IPS-18c (cell line): ENCODE measurements at regions not wholly inside any gene's neighbourhood (a gene's known extent, or its start where the extent isn't known, plus 50 kb on each side); places are given as distances from the start of the nearest gene placed in this dataset.
"Not testable (repeated sequence)": the region's sequence is repeated elsewhere in the genome, so short reads cannot be mapped to it uniquely, and the experiment has no call there.

Experiments used
- H3K4me3 ChIP-seq: 2 replicates; pipeline ENCODE4 v1.7.0; 2013; ENCODE audit warnings: low read depth, mild to moderate bottlenecking, low read length, moderate library complexity; ENCODE audit not compliant: insufficient read depth
- H3K9me3 ChIP-seq: one replicate; pipeline ENCODE4 v1.6.1; 2013; ENCODE audit warnings: mild to moderate bottlenecking, low read length, moderate library complexity; ENCODE audit not compliant: control insufficient read depth, insufficient read depth

DNA sequence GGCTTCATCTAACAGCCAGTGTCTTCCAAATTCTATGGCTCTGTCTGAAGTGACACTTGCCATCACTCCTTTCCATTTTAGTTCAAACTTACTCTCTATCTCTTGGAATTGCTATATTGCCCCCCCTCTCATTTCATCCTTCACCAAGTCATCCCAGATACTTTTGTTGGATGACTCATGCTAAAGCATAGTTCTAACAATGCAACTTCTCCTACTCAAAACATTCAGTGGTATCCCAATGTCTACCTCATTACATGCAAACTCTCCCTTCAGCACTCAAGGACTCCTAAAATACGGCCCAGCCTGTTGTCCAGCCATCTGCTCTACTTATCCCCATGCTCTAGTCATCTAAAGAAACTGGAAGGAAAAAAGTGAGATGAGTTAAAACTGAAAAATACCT is 171.6 kb downstream of the RASEF start:
- Histone ChIP-seq H3K9me3 (no peaks in the 10 kb centered on the region), H3K4me3 (no peak overlapping the region)

DNA sequence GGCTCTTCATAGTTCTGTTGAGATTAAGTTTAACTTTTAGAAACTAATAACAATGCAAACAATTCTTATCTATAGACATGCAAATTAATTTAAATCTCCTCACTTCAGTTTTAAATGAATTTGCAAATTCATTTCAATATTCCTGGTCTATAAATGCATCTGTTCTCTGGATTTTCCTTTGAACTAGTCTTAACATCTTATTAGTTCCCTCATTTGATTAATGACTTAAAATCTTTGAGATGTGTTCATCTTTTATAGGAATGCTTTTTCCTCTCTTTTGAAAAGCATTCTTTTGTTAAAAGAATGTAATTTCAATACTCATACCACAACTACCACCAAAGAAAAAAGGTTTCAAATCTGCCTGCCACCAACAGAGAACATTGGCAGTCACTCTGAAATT is 169.4 kb downstream of the RASEF start:
- Histone ChIP-seq H3K4me3 (no peak overlapping the region), H3K9me3 (no peaks in the 10 kb centered on the region)

DNA sequence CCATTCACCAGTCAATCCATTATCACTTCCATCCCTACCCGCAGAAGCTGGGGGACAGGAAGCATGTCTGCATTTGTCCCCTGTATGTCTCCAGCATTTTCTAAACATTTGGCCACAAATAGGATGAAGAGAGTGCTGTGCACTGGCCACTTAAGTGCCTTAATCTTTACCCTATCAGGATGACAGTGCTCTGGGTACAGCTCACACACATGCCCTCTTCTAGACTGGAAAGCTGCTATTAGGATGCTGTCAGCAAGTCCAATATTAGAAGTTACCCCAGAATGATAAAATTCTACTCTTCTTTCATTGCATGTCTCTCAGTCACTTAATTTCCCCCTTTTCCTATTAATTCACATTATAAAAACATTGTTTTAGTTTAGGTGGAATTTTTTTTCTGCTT is 168.4 kb downstream of the RASEF start:
- no peaks in the 10 kb centered on the region for H3K9me3 ChIP-seq
- no peak overlapping the region for H3K4me3 ChIP-seq

DNA sequence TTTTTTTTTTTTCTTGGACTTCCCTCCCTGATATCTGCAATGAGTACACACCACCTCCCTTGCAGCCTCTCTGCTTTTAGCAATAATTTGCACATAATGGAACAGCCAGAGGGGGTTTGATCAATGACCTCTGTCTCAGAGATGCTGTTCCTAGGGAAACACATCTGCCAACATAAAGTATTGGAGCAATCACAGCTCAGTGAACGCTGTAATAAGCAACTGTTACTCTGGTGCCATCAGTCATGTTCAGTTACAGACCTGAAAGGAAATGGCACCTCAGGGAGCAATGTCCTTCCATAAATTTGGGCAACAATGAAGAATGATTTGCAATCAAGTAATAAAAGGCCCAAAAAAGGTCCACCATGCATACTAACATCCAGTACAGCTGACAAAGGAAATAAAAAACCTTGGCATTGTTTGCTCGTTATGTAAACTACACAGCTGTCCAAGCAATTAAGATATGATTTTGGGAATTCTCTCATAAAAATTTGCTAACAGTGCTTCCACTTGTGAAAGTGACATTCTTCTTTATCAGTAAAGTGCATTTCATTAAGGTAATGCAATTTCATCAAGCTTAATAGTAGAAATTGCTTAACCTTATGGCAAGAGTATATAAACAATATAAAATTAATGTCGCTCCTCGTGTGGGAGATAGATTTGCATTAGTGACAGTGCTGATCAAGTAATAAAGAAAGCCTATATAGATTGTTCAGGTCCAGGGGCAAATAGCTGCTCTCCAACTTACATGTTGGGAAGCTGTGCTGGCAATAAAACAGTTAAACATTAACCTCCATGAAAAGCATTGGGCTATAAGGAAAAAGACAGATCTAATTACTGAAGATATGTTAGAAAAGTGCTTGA is 167.8 kb downstream of the RASEF start:
- H3K4me3 ChIP-seq, result no peak overlapping the region
- H3K9me3 ChIP-seq, result no peaks in the 10 kb centered on the region

DNA sequence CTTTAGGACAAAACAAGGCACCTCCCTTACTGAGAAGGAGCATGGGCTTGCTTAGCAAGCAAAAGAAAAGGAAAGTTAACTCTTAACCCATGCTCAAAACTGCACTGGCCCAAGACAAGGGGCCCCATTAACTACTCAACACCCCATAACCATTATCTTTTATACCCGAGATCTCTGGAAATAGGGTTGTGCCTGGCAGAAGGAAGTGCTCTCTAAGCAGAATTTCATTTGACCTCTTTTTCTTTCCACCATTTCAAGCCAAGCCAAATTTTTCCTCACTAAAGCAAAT is 167.2 kb downstream of the RASEF start:
- Histone ChIP-seq H3K4me3 (no peak overlapping the region), H3K9me3 (no peaks in the 10 kb centered on the region)

DNA sequence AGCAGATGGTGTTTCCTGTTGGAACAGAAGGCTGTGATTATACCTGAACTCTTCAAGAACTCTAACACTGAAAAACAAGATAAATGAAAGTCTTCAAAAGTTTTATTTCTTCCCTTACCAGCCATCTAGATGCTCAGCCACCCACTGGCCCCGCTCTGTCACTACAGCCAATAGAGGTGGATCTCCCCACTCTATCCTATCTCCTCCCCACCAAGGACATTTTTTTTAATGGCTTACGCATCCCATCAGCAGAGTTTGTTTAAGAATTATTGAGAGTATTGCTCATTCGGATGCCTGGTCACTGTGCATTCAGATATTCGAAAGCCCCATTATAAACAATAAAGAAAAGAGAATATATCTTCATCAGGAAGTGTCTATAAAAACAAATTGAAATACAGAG is 159.4 kb downstream of the RASEF start:
- Histone ChIP-seq H3K4me3 (no peak overlapping the region), H3K9me3 (no peaks in the 10 kb centered on the region)

DNA sequence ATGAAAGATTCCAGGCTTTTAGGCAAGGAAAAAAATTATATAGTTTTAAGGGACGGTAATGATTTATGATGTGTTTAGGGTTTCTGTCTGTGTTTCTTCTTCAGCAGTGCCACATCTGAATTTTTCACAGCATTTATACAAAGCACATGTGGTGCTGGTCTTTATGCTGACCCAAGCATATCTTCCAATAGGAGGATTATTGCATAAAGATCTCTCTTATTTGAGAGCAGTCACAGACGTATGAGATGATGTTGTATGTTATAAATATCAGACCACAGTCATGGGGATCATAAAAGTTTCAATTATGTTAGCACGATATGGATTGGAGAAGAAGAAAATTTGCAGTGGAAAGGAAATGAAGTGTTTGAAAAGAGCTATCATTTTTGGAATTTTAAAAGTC is 150.9 kb downstream of the RASEF start:
- Histone ChIP-seq H3K4me3 (no peak overlapping the region), H3K9me3 (peaks cover 8% of the 10 kb centered on the region)

DNA sequence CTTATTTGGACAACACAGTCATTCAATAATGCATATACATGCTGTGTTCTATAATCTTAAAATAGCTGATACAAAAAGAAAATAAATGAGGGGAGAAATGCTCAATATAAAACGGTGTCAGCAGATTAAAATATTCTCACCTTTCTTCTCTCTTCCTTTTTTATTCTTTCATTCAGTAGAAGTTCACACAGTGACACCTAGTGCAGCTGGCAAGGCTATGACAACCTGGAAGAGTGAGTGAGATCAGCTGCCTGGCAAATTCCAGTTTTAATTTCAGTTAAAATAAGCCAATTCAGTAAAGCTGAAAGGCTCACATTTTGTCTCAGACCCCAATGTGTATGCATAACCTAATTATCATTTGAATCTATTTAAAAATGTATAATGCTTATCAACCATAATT is 150.3 kb downstream of the RASEF start:
- Histone ChIP-seq H3K4me3 (no peak overlapping the region), H3K9me3 (peaks cover 8% of the 10 kb centered on the region)

DNA sequence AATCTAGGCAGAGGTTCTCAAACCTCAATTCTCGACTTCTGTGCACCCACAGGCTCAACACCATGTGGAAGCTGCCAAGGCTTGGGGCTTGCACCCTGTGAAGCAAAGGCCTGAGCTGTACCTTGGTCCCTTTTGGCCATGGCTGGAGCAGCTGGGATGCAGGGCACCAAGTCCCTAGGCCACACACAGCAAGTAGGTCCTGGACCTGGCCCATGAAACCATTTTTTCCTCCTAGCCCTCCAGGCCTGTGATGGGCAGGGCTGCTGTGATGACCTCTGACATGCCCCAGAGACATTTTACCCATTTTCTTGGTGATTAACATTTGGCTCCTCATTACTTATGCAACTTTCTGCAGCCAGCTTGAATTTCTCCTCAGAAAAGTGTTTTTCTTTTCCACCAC is 146.7 kb downstream of the RASEF start:
- not testable (repeated sequence) for H3K9me3 ChIP-seq, H3K4me3 ChIP-seq

DNA sequence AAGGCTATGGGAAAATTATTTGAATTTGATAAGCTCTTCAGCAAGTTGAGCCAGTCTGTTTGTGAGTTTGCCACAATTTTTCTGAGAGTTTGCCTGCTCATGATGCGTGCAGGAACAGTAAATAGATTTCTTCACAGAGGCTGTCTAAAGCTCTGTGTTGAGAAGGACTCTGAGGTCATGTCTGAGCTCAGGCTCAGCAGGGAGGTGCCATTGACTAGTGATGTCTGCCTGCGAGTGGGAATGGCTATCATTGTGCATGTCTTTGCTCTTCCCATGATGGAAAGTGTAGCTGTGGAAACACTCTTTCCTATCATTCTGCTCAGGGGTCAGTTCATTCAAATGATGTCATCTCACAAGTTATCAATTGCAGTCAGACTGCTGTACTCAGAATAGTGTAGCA is 142.8 kb downstream of the RASEF start:
- H3K4me3 ChIP-seq, result no peak overlapping the region
- H3K9me3 ChIP-seq, result peaks cover 8% of the 10 kb centered on the region

DNA sequence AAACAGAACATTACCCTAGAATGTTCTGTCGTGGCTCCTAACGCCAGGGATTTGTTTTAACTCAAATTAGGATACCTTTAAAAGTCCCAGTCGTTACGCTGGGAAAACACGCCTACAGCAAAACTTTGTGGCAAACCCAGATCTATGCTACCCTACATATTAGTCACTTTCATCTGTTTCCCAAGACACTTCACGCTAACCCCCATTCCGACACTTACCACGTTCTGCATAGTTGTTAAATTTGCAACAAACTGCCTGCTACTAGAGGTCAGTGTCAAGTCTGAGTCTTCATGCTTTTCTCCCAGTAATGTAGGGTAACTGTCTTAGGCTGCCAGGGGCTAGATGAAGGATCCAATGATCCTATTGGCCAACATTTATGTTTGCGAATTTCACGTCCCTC is 140.3 kb downstream of the RASEF start:
- no peaks in the 10 kb centered on the region for H3K9me3 ChIP-seq
- no peak overlapping the region for H3K4me3 ChIP-seq

DNA sequence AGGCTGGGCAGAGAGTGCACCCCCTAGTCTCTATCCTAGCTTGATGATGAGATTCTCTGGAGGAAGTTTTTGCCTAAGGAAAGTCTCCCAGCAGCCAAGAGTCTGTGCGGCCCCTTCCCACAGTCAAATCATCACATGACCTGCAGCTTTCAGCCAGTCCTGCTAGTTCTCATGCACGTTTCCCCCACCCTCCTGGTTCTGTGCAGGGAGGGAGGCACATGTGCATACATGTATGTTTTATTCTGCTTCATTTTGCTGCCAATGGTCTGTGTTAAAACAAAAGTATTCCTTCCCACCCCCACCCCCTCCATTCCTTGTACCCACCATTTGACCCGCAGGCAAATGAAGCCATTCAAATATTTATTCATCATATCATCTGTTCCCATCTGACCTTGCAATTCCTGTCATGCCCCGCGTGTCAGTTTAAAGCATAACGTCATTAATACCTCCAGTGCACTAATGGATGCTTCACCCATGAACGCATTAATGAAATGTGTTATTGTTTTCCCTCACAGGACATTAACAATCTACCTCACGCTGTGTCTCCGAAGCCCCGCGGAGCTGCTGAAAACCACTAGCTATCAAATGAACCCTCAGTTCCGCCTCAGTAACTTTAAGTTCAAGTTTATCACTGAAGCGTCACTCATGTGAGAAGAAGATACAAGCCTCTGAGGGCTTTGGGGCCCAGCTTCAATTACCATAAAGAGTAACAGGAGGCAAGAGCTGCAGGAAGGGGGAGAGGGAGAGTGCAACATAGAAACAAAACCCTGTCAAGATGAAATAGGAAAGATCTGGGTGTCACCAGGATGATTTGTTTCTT is 139.6 kb downstream of the RASEF start:
- H3K4me3 ChIP-seq, result no peak overlapping the region
- H3K9me3 ChIP-seq, result no peaks in the 10 kb centered on the region

DNA sequence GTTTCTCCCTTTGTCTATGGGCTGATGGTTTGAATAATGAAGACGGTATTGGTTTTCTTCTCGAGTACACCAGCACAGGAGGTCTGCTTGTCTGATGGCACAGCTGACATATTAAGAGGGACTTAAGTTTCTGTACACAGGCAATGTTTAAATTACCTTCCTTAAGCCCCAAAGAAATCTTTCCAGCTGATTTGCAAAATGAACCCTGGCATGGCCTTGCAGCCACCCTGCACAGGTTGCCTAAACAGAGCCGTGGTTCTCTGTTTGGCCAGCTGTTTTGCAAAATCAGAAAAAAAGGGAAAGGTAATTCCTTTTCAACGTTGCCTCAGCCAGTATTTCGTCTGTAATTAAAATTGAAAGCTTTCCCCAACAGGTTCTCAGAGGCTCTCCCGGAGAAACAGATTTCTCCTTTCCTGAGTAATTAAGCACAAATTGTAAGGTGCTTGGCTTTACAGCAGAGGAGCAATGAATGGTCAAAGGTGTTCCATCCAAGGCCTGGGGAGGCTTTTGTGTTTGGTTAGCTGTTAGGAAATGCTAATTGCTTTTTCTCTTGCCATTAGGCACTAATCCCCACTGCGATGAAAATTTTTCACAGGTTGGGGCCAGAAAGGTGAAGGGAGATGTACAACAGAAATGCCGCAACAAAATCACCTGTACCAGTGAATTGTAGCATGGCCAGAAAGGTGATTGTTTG is 138.9 kb downstream of the RASEF start:
- no peaks in the 10 kb centered on the region for H3K9me3 ChIP-seq
- H3K4me3 ChIP-seq, result no peak overlapping the region
